Rectal smooth muscle tissue (tissue), 1 donor: ENCODE measurements at regions not wholly inside any gene's neighbourhood (a gene's known extent, or its start where the extent isn't known, plus 50 kb on each side); places are given as distances from the start of the nearest gene placed in this dataset.

Experiments used
- H3K27ac ChIP-seq: one replicate; pipeline ENCODE4 v1.7.0; 2013; ENCODE audit warnings: low read depth, low read length, inconsistent platforms
- H3K27me3 ChIP-seq: one replicate; pipeline ENCODE4 v1.7.0; 2013; ENCODE audit warnings: low read length; ENCODE audit not compliant: control insufficient read depth, insufficient read depth
- H3K36me3 ChIP-seq: one replicate; pipeline ENCODE4 v1.7.0; 2013; ENCODE audit warnings: low read length; ENCODE audit not compliant: control insufficient read depth, insufficient read depth
- H3K4me1 ChIP-seq: one replicate; pipeline ENCODE4 v1.7.0; 2013; ENCODE audit warnings: low read length; ENCODE audit not compliant: control insufficient read depth, insufficient read depth
- H3K4me3 ChIP-seq: one replicate; pipeline ENCODE4 v1.7.0; 2013; ENCODE audit warnings: low read length
- H3K9ac ChIP-seq: one replicate; pipeline ENCODE4 v1.7.0; 2013; ENCODE audit warnings: low read length

- H3K9ac ChIP-seq = no peak overlapping the region
- no peaks in the 10 kb centered on the region for H3K36me3 ChIP-seq
- H3K4me1 ChIP-seq = no peaks in the 10 kb centered on the region
- H3K27me3 ChIP-seq = peaks cover 2% of the 10 kb centered on the region
- H3K4me3 ChIP-seq = no peak overlapping the region
- H3K27ac ChIP-seq = no peak overlapping the region
Observed at GRCh38 chr21:38643404-38644023, 145.2 kb upstream of the ERG start.

GRCh38 chr21:38645282-38645681, 147.0 kb upstream of the ERG start:
- Histone ChIP-seq H3K4me3 (no peak overlapping the region), H3K36me3 (no peaks in the 10 kb centered on the region), H3K4me1 (no peaks in the 10 kb centered on the region), H3K27me3 (peaks cover 2% of the 10 kb centered on the region), H3K9ac (no peak overlapping the region), H3K27ac (no peak overlapping the region)

GRCh38 chr21:38646213-38646837, 148.0 kb upstream of the ERG start:
- peaks cover 2% of the 10 kb centered on the region for H3K27me3 ChIP-seq
- H3K4me1 ChIP-seq = no peaks in the 10 kb centered on the region
- H3K9ac ChIP-seq = no peak overlapping the region
- no peak overlapping the region for H3K4me3 ChIP-seq
- no peaks in the 10 kb centered on the region for H3K36me3 ChIP-seq
- H3K27ac ChIP-seq = no peak overlapping the region

GRCh38 chr21:38649120-38649519, 150.8 kb upstream of the ERG start:
- Histone ChIP-seq H3K36me3 (no peaks in the 10 kb centered on the region), H3K27ac (no peak overlapping the region), H3K9ac (no peak overlapping the region), H3K4me3 (no peak overlapping the region), H3K27me3 (peaks cover 2% of the 10 kb centered on the region), H3K4me1 (no peaks in the 10 kb centered on the region)

GRCh38 chr21:38651570-38651969, 153.3 kb upstream of the ERG start:
- Histone ChIP-seq H3K27ac (no peak overlapping the region), H3K27me3 (peaks cover 2% of the 10 kb centered on the region), H3K4me3 (no peak overlapping the region), H3K36me3 (no peaks in the 10 kb centered on the region), H3K4me1 (no peaks in the 10 kb centered on the region), H3K9ac (no peak overlapping the region)

- H3K4me1 ChIP-seq = no peaks in the 10 kb centered on the region
- no peaks in the 10 kb centered on the region for H3K27me3 ChIP-seq
Observed at GRCh38 chr21:38652396-38652795, 153.3 kb upstream of the ETS2 start.

GRCh38 chr21:38654580-38654979, 151.1 kb upstream of the ETS2 start:
- Histone ChIP-seq H3K36me3 (no peaks in the 10 kb centered on the region), H3K4me3 (no peak overlapping the region), H3K4me1 (no peaks in the 10 kb centered on the region), H3K27ac (no peak overlapping the region), H3K9ac (no peak overlapping the region), H3K27me3 (peaks cover 3% of the 10 kb centered on the region)

More at GRCh38 chr21:38652396-38652795, 153.3 kb upstream of the ETS2 start:
- Histone ChIP-seq H3K27ac (no peak overlapping the region), H3K36me3 (no peaks in the 10 kb centered on the region), H3K4me3 (no peak overlapping the region), H3K9ac (no peak overlapping the region)

- Histone ChIP-seq H3K4me3 (no peak overlapping the region), H3K4me1 (no peaks in the 10 kb centered on the region), H3K36me3 (no peaks in the 10 kb centered on the region), H3K27me3 (peaks cover 16% of the 10 kb centered on the region), H3K27ac (no peak overlapping the region), H3K9ac (no peak overlapping the region)
Observed at GRCh38 chr21:38658511-38658910, 147.2 kb upstream of the ETS2 start.

GRCh38 chr21:38659936-38660332, 145.8 kb upstream of the ETS2 start:
- H3K36me3 ChIP-seq = no peaks in the 10 kb centered on the region
- H3K27ac ChIP-seq = no peak overlapping the region
- H3K4me3 ChIP-seq = peak overlapping the region; percentile 59
- no peaks in the 10 kb centered on the region for H3K4me1 ChIP-seq
- peaks cover 16% of the 10 kb centered on the region for H3K27me3 ChIP-seq
- no peak overlapping the region for H3K9ac ChIP-seq

GRCh38 chr21:38660333-38661196, 145.2 kb upstream of the ETS2 start:
- no peaks in the 10 kb centered on the region for H3K36me3 ChIP-seq
- no peak overlapping the region for H3K27ac ChIP-seq
- peaks cover 16% of the 10 kb centered on the region for H3K27me3 ChIP-seq
- H3K9ac ChIP-seq = no peak overlapping the region
- no peaks in the 10 kb centered on the region for H3K4me1 ChIP-seq
- H3K4me3 ChIP-seq = peak overlapping the region; percentile 59

- Histone ChIP-seq H3K36me3 (no peaks in the 10 kb centered on the region), H3K9ac (no peak overlapping the region), H3K4me1 (no peaks in the 10 kb centered on the region), H3K27me3 (peaks cover 16% of the 10 kb centered on the region), H3K27ac (no peak overlapping the region), H3K4me3 (peak overlapping the region; percentile 59)
Observed at GRCh38 chr21:38661197-38661871, 144.4 kb upstream of the ETS2 start.

- Histone ChIP-seq H3K27me3 (peaks cover 16% of the 10 kb centered on the region), H3K9ac (no peak overlapping the region), H3K4me1 (no peaks in the 10 kb centered on the region), H3K4me3 (no peak overlapping the region), H3K36me3 (no peaks in the 10 kb centered on the region), H3K27ac (no peak overlapping the region)
Observed at GRCh38 chr21:38661889-38662568, 143.7 kb upstream of the ETS2 start.
